ENCODE measurements at regions not wholly inside any gene's neighbourhood (a gene's known extent, or its start where the extent isn't known, plus 50 kb on each side); places are given as distances from the start of the nearest gene placed in this dataset.

- TF ChIP-seq GABPA (IDR thresholded peaks at IDR 0.05 in 1 of 2, conservative IDR thresholded peaks at IDR 0.05 in 1 of 2), result no peak
- TF ChIP-seq NR2F2 (IDR thresholded peaks at IDR 0.05), result no peak
- no peak for TF ChIP-seq FOXA1 (IDR thresholded peaks at IDR 0.05)
- TF ChIP-seq SP1 (IDR thresholded peaks at IDR 0.05), result no peak
- TF ChIP-seq TAF1 (conservative IDR thresholded peaks at IDR 0.05), result no peak
Measured at GRCh38 chr5:124454081-124454480, 292.4 kb downstream of the ZNF608 start (continued).

GRCh38 chr5:124453221-124454051 is 293.0 kb downstream of the ZNF608 start:
- Histone ChIP-seq H3K9ac (ENCODE audit: low read depth in 1 of 2, low read length in 2 of 2) (no peak overlapping the region), H3K4me1 (ENCODE audit: control insufficient read depth in 4 of 4, insufficient read depth in 4 of 4, low read length in 3 of 4) (no peaks in the 10 kb centered on the region), H3K9me3 (ENCODE audit: control insufficient read depth in 4 of 4, low read length in 3 of 4) (no peaks in the 10 kb centered on the region), H3K4me3 (ENCODE audit: low read depth in 1 of 3, low read length in 3 of 3) (no peak overlapping the region), H3K27ac (ENCODE audit: low read depth in 1 of 2, low read length in 2 of 2) (no peak overlapping the region), H3K27me3 (ENCODE audit: control insufficient read depth in 4 of 4, insufficient read depth in 4 of 4, low read length in 3 of 4) (no peaks in the 10 kb centered on the region), H3K36me3 (ENCODE audit: control insufficient read depth in 4 of 4, insufficient read depth in 3 of 4, low read depth in 1 of 4, low read length in 3 of 4) (no peaks in the 10 kb centered on the region)
- DNase-seq (ENCODE audit: low spot score), result no peak
- WGBS, result 77% methylated on average over 5 of the region's 5 CpGs
- TF ChIP-seq REST (IDR thresholded peaks at IDR 0.05) (no peak), CTCF (IDR thresholded peaks at IDR 0.05; ENCODE audit: low read depth, low read length, missing input control) (no peak), HNF4A (conservative IDR thresholded peaks at IDR 0.05) (no peak), HNF4G (IDR thresholded peaks at IDR 0.05) (no peak), NR2F2 (IDR thresholded peaks at IDR 0.05) (no peak), EGR1 (IDR thresholded peaks at IDR 0.05; ENCODE audit: low read depth in 2 of 2) (no peak), MAX (IDR thresholded peaks at IDR 0.05) (no peak), RAD21 (IDR thresholded peaks at IDR 0.05) (no peak), RXRA (IDR thresholded peaks at IDR 0.05) (no peak), ATF3 (IDR thresholded peaks at IDR 0.05) (no peak), TAF1 (conservative IDR thresholded peaks at IDR 0.05) (no peak), JUND (IDR thresholded peaks at IDR 0.05) (no peak), ZBTB33 (IDR thresholded peaks at IDR 0.05) (no peak), YY1 (IDR thresholded peaks at IDR 0.05) (no peak), SP1 (IDR thresholded peaks at IDR 0.05) (no peak)
